GM18870 (cell line): ENCODE measurements at regions not wholly inside any gene's neighbourhood (a gene's known extent, or its start where the extent isn't known, plus 50 kb on each side); places are given as distances from the start of the nearest gene placed in this dataset.
A peak's percentile ranks its signal among the peaks of the same experiment; 100 is the strongest.
"Not testable (repeated sequence)": the region's sequence is repeated elsewhere in the genome, so short reads cannot be mapped to it uniquely, and the experiment has no call there.

Source experiments
- ATAC-seq: cut with Tn5 transposase; IDR thresholded peaks from one replicate; pipeline ENCODE4 v1.9.1; 2021; ENCODE audit warnings: moderate library complexity; ENCODE audit not compliant: unreplicated experiment

DNA sequence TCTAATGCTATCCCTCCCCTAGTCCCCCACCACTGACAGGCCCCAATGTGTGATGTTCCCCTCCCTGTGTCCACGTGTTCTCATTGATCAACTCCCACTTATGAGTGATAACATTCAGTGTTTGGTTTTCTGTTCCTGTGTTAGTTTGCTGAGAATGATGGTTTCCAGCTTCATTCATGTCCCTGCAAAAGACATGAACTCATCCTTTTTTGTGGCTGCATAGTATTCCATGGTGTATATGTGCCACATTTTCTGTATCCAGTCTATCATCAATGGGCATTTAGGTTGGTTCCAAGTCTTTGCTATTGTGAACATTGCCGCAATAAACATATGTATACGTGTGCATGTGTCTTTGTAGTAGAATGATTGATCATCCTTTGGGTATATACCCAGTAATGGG is 153.1 kb downstream of the OR13H1 start:
- ATAC-seq, result not testable (repeated sequence)

DNA sequence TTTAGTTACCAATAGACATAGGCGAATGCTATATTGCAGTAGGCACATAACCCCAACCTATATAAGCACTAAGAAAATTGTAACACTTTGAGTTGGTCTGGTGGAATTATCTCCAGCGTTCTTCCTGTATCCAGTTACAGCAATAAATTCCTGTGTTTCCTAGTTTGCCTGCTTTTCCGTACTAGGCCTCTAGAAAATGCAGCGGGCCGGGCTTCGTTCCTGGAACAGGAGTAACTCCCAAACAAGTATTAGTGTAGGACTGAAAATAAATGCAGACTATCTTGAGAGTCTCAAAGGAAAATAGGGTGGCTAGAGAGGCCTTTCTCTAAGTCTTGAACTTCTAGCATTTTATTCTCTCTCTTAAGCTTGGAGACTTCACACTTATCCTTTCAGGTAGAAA is 159.8 kb downstream of the OR13H1 start:
- no peak for ATAC-seq

DNA sequence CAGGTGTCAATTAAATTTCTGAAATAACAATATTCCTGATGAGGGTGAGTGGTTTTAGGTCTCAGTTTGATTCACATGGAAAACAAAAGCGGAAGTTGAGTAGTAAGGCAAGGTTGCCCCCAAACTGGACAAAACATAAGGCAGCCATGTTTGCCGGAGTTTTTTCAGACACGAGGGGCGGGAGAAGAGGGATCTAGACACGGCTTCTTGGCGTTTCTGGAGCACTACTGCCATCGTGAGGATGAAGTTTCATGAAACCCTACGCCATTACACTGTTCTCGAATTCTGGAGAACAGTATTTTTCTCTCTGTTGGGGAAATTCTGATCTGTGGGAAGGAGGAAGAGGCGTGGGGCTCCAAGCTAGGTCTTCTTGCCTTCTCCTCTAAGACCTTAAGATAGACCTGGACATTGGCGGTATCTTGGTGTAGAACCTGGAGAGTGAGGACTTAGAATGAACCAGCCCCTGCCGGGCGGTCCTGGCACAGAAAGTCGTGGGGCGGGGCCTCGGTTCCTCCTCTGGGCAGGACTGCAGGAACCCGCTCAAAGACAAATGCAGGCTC is 160.3 kb downstream of the OR13H1 start:
- peak; percentile 75 for ATAC-seq

DNA sequence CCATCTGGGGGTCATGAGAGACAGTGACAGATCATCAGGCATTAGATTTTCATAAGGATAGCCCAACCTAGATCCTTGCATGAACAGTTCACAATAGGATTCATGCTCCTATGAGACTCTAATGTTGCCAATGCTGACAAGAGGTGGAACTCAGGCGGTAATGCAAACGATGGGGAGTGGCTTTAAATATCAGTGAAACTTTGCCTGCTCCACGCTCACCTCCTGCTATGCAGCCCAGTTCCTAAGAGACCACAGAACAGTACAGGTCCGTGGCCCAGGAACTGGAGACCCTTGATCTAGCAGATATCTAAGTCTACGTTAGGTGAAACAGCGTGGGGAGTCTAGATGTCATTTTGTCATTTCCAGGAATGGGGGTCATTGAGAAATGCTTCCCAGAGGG is 165.7 kb downstream of the OR13H1 start:
- ATAC-seq, result no peak

DNA sequence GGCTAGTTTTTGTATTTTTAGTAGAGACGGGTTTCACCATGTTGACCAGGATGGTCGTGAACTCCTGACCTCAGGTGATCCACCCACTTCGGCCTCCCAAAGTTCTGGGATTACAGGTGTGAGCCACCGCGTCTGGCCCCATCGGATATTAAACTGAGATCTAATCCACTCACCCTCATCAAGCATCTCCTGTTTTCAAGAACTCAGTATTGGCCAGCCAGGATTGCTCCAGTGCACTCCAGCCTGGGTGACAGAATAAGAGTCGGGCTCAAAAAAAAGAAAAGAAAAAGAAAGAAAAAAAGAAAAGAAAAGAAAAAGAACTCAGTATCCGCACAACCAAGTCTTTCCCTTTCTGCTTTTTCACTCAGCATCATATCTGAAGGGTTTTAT is 167.6 kb downstream of the OR13H1 start:
- ATAC-seq, result no peak

DNA sequence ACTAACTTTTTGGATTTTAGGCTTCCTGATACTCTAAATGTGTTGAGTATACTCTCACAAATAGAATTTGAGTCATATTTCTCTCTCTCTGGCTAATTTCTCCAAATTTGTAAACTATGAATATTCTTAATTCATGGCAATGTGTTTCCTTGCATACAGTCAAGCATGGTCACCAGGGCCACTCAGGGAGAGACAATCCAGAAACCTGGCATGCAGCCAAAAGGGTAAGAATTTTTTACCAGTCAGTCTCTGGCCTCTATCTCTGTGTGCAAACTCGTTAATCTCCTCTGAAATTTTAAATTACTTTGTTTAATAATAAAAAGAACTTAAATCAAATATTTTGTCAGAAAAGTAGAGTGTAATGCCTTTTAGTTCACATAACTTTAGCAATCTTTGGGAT is 179.8 kb downstream of the OR13H1 start:
- ATAC-seq, result no peak

DNA sequence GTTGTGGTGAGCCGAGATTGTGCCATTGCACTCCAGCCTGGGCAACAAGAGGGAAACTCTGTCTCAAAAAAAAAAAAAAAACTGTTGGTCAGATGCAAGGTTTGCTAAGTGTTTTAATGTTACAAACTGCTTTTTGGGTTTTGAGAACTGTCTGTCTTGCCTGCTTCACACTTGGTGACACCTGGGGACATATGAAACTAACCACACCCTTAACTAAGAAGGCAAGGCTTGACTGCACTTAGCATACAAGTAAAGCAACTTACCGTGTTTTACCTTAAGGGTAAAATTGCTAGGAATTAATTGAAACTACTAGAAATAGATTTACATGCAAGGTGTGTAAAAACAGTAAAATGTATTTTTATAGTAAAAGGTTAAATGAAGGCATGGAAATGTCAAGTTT is 180.4 kb downstream of the OR13H1 start:
- ATAC-seq, result no peak

DNA sequence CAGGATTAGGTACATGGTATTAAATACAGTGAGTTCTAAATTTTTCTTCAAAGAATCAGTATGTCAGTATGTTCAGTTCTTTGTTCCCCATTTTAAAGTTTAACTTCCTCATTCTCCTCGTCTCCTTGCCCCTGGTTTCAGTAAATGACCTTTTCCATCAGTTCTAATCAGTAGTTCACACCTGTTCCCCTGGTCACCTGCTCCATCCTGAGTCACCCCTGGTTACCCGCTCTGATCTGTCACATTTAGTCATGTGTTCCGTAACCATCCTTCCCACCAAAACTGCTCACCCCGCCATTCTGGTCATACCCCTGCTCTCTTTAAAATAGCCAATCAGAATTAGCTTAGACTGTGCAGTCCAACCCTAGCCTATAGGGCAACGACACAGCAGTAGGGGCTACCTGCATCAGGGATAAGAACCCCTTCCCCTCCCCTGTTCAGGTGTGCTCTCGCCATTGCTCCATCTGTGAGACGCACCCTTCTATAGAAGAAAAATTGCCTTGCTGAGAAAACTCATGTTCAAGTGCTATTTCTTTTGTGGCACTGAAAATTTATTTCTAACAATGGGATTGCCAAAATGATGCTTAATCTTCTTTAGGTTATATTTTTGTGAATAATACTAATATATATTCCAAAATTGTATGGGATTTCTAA is 181.3 kb downstream of the OR13H1 start:
- ATAC-seq, result no peak

DNA sequence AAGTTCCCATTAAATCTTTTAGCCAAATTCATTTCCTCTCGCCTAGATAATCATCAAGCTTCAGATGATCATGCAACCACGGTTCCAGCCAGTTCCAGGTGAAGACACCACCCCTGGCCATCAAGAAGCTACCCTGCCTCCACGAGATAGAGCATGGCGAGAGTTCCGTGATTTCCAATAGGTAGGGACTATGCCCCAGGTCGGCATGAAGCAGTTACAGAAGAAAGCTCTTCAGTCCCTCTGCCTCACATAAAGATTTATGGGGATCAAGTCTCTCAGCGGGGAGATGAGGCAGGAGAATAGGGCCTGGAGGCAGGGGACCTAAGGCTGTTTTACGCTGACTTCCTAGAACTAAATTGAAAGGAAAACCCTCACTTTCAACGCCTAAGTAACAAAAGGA is 183.9 kb downstream of the OR13H1 start:
- ATAC-seq, result no peak

DNA sequence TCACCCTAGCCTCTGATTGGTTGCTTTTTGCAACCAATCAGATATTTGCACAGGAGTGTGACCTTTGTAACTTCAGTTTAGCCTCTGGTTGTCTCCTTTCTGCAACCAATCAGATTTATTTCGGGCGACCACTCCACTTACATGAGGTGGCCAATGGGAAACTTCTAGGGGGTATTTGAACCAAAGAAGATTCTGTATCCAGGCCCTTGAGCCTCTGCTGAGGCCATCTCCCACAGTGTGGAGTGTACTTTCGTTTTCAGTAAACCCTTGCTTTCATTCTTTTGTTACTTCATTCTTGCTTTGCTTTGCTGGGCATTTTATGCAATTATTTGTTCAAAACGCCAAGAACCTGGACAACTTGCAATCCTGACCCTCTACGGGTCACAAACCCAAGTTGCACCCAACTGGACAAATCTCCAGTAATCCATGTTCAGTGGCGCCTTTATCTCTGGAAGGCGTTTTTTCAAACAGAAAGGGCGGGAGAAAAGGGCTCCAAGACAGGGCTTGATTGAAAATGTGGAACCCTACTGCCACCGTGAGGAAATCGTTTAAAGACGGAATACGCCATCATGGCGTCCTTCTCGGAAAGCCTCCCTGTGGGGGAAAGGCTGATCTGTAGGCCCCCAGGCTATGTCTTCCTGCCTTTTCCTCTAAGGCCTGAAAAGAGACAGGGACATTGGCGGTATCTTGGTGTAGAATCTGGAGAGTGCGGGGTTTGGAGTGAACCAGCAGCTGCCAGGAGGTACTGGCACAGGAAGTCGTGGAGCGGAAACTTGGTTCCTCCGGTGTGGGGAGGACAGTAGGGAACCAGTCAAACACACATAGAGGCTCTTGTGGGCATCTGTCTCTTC is 184.6 kb downstream of the OR13H1 start:
- peak; percentile 68 for ATAC-seq

DNA sequence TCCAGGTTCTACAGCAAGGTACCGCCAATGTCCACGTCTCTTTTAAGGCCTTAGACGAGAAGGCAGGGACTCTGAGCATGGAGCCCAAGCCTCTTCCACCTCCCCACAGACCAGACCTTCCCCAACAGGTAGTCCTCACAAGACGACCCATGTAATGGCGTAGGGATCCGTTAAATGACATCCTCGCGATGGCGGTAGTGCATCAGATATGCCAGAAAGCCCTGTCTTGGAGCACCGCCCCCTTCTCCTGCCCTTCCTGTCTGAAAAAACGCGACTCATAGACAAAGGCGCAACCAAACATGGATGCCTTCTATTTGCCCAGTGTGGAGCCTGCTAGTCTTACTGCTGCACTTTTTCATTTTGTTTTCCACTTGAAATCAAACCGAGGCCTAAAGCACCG is 185.4 kb downstream of the OR13H1 start:
- ATAC-seq, result no peak

DNA sequence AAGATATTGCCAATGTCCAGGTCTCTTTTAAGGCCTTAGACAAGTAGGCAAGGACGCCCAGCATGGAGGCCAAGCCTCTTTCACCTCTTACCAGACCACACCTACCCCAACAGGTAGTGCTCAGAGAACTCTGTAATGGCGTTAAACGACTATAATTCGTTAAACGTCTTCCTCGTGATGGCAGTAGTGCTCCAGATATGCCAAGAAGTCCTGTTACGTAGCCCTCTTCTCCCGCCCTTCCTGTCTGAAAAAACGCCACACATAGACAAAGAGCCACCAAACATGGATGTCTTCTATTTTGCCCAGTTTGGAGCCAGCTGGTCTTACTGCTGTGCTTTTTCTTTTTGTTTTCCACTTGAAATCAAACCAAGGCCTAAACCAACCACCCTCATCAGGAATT is 190.7 kb downstream of the OR13H1 start:
- ATAC-seq, result peak; percentile 82

DNA sequence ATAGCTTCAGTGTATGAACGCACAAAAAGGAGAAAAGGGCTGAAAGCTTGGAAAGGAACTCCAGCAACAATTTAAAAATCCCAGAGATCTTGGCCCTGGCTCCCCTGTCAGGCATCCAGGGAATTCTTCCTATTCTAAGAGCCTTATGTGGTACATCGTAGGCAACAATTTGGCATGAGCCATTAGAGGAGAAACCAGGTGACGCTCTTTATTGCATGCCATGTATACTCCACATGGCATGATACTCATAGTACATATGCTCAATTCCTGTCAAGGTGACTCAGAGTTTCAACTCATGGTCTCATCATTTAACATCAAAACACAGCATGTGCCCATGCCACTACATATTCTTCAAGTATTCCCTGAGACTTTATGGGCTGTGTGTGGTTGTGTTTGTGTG is 191.3 kb downstream of the OR13H1 start:
- ATAC-seq, result no peak

DNA sequence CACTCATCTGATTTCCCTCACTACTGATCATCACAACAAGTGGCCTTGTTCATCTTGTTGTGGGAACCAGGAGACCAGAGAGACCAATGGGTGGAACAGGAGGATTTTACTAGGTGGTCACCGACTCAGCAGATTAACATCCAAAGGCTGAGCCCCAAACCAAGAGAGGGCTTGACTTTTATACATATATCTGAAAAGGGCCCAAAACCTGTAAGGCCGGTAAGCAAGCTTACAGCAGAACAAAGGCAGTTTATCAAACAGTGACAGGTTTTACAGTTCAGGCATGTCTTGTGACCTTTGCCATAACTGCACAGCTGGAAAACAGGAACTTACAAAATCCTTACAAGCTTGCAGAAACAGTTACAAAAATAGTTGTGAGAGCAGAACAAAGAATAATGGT is 195.9 kb downstream of the OR13H1 start:
- ATAC-seq, result no peak

DNA sequence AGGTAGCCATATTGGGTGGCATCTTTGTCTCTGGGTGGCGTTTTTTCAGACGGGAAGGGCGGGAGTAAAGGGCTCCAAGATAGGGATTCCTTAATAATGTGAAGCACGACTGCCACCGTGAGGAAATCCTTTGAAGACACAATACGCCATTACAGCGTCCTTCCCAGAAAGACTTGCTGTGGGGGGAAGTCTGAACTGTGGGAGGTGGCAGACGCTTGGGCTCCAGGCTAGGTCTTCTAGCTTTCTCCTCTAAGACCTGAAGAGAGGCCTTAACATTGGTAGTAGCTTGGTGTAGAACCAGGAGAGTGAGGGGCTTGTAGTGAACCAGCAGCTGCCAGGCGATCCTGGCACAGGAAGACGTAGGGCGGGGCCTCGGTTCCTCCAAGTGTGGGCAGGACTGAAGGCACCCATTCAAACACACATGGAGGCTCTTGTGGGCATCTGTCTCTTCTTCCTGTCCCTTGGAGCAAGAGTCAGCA is 197.3 kb downstream of the OR13H1 start:
- peak; percentile 54 for ATAC-seq

DNA sequence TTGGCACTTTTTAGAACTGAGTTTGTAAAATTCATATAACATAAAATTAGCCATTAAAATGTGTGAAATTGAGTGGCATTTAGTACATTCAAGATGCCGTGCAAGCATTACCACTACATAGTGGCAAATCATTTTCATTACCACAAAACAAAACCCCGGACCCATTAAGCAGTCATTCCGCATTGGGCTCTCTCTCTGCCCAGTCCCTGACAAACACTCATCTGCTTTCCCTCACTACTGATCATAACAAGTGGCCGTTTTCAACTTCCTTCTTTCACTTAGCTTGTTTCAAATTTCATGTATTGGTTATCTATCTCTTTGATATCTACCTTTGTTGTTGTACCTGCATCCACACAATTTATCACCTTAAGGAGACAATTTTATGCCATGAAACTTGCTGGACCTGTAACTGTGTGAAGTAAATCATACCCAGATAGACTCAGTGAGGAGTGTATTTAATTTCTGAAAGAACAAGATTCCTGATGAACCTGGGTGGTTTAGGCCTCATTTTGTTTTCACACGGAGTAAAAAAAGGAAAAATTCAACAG is 202.1 kb downstream of the OR13H1 start:
- no peak for ATAC-seq

DNA sequence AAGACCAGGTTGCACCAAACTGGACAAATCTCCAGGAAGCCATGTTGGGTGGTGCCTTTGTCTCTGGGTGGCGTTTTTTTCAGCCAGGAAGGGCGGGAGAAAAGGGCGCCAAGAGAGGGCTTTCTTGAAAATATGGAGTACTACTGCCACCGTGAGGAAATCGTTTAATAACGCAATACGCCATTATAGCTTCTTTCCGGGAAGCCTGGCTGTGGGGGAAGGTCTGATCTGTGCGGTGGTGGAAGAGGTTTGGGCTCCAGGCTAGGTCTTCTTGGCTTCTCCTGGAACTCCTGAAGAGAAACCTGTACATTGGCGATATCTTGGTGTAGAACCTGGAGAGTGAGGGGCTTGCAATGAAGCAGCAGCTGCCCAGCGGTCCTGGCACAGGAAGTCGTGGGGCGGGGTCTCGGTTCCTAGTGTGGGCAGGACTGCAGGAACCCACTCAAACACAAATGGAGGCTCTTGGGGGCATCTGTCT is 202.7 kb downstream of the OR13H1 start:
- ATAC-seq, result no peak

DNA sequence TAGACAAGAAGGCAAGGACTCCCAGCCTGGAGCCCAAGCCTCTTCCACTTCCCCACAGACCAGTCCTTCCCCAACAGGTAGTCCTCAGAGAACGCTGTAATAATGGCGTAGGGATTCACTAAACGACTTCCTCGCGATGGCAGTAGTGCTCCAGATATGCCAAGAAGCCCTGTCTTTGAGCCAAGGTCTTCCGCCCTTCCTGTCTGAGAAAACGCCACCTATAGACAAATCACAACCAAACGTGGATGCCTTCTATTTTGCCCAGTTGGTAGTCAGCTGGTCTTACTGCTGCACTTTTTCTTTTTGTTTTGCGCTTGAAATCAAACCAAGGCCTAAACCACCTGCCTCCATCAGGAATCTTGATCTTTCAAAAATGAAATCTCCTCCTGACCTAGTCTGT is 203.3 kb downstream of the OR13H1 start:
- ATAC-seq, result peak; percentile 57

DNA sequence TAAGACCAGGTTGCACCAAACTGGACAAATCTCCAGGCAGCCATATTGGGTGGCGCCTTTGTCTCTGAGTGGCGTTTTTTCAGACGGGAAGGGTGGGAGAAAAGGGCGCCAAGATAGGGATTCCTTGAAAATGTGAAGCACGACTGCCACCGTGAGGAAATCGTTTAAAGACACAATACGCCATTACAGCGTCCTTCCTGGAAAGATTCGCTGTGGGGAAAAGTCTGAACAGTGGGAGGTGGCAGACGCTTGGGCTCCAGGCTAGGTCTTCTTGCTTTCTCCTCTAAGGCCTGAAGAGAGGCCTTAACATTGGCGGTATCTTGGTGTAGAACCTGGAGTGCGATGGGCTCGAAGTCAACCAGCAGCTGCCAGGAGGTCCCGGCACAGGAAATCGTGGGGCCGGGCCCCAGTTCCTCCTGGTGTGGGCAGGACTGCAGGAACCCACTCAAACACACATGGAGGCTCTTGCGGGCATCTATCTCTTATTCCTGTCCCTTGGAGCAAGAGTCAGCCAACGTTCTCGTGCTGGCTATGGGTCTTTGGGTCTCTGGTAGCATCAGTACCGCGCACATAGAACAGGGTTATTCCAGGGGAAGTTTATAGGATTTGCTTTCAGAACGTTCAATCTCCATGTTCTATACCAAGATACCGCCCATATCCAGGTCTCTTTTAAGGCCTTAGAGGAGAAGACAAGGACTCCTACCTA is 208.8 kb downstream of the OR13H1 start:
- ATAC-seq, result peak; percentile 37

DNA sequence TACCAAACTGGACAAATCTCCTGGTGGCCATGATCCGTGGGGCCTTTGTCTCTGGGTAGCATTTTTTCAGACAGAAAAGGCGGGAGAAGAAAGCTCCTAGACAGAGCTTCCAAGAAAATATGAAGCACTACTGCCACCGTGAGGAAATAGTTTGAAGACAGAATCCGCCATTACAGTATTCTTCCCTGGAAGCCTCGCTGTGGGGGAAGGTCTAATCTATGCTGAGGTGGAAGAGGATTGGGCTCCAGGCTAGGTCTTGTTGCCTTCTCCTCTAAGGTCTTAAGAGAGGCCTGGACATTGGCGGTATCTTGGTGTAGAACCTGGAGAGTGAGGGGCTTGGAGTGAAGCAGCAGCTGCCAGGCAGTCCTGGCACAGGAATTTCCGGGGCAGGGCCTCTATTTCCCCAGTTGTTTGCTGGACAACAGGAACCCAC is 218.9 kb downstream of the OR13H1 start:
- peak; percentile 73 for ATAC-seq

DNA sequence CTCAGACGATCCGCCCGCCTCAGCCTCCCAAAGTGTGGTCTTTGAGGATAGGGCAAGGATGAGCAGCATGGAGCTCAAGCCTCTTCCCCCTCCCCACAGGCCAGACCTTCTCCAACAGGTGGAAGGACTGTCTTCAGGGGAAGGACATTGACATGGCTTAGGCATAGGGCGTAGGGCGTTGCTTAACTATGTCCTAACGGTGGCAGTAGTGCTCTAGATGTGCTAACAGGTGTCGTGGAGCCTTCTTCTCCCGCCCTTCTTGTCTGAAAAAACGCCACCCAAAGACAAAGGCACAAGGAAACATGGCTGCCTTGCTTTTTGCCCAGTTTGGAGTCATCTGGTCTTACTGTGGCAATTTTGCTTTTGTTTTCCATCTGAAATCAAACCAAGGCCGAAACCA is 219.8 kb downstream of the OR13H1 start:
- ATAC-seq, result peak; percentile 68
